Adrenal gland (tissue), 9 donors: ENCODE measurements at regions not wholly inside any gene's neighbourhood (a gene's known extent, or its start where the extent isn't known, plus 50 kb on each side); places are given as distances from the start of the nearest gene placed in this dataset.

ENCODE experiments used
- DNase-seq, 7 donors: peaks; one replicate each; pipeline ENCODE4 v3.0.0-alpha.2; 2019 to 2020
- H3K27ac ChIP-seq, 5 donors: fragments of 200-600 bp; sonication (generic) in 4 of 5; 1 replicate in 3 of 5; 2 replicates in 2 of 5; pipeline versions ENCODE4 v1.5.1 to v1.8.0; 2016 to 2020; ENCODE audit warnings: mild to moderate bottlenecking in 1 of 5
- H3K27me3 ChIP-seq: fragments of 200-600 bp; 2 replicates; pipeline ENCODE4 v1.8.0; 2021
- H3K36me3 ChIP-seq, 2 donors: fragments of 200-600 bp; replicated peaks in 1 of 2; 1 replicate in 1 of 2; 2 replicates in 1 of 2; pipeline versions ENCODE4 v1.5.1 to v1.8.0; 2018 to 2022
- H3K4me1 ChIP-seq, 2 donors: fragments of 200-600 bp; replicated peaks in 1 of 2; 1 replicate in 1 of 2; 2 replicates in 1 of 2; pipeline versions ENCODE4 v1.5.1 to v1.8.0; 2018 to 2021
- H3K4me3 ChIP-seq, 4 donors: fragments of 200-600 bp; sonication (generic) in 3 of 4; one replicate each; pipeline ENCODE4 v1.5.1; 2016 to 2018
- H3K9me3 ChIP-seq, 3 donors: fragments of 200-600 bp; sonication (generic) in 1 of 3; replicated peaks in 1 of 3; 1 replicate in 2 of 3; 2 replicates in 1 of 3; pipeline versions ENCODE4 v1.5.1 to v1.8.0; 2016 to 2021
- CTCF ChIP-seq, 6 experiments: fragments of 450-650 bp in 4 of 6; fragments of 200-600 bp in 2 of 6; sonication (generic) in 1 of 6; IDR thresholded peaks; 1 replicate in 5 of 6; 2 replicates in 1 of 6; pipeline versions ENCODE4 v1.5.1 to v1.8.0; 2016 to 2021; ENCODE audit warnings: antibody characterized with exemption in 6 of 6, mild to moderate bottlenecking in 2 of 6, moderate library complexity in 1 of 6
- POLR2A ChIP-seq, 2 donors: fragments of 450-650 bp; IDR thresholded peaks; one replicate each; pipeline ENCODE4 v1.6.1; 2017; ENCODE audit warnings: antibody characterized with exemption in 2 of 2, mild to moderate bottlenecking in 2 of 2, moderate library complexity in 1 of 2
- WGBS, 4 donors: extraction: QIAGEN DNeasy Blood & Tissue Kit in 2 of 4; methylation state at CpG; one replicate each; pipeline versions ENCODE4 v1.1.5 to v1.1.7; 2013 to 2017; 5-methylcytosine and 5-hydroxymethylcytosine counted together
- intact Hi-C, 2 donors: fragments of 100-400 bp; cut with DNase I; formaldehyde crosslinking; loops; one replicate each; pipeline versions ENCODE4 v1.14.1 to v1.15.0; 2022 to 2023
- donor health status: healthy with polysubstance abuse.
- donor health status: Bipolar disorder and iron deficiency.
- donor health status: DM: yes; HTN: yes; CAD: no.
- donor health status: DM: no; HTN: no; CAD: no.
- donor health status: DM: no; HTN: no; CAD: no.

- Histone ChIP-seq H3K9me3 (no peaks in the 10 kb centered on the region), H3K27me3 (no peaks in the 10 kb centered on the region), H3K4me1 (no peaks in the 10 kb centered on the region), H3K27ac (no peak overlapping the region), H3K36me3 (no peaks in the 10 kb centered on the region), H3K4me3 (no peak overlapping the region)
- TF ChIP-seq CTCF (IDR thresholded peaks at IDR 0.05) (no peak), POLR2A (IDR thresholded peaks at IDR 0.05) (no peak)
- intact Hi-C loops, result no loop called here
- no peak for DNase-seq
These were observed 734.6 kb downstream of the GLUD2 start for GRCh38 chrX:121781991-121782390.

- Histone ChIP-seq H3K9me3 (no peaks in the 10 kb centered on the region), H3K4me3 (no peak overlapping the region), H3K4me1 (no peaks in the 10 kb centered on the region), H3K36me3 (no peaks in the 10 kb centered on the region), H3K27ac (no peak overlapping the region), H3K27me3 (no peaks in the 10 kb centered on the region)
- intact Hi-C loops, result no loop called here
- TF ChIP-seq CTCF (IDR thresholded peaks at IDR 0.05), result no peak
- TF ChIP-seq POLR2A (IDR thresholded peaks at IDR 0.05), result no peak
- DNase-seq, result no peak
- WGBS, 4 donors, result 51 to 67% (median 64%) methylated on average over 1 to 2 of the region's 2 CpGs
These were observed 735.1 kb downstream of the GLUD2 start for GRCh38 chrX:121782544-121782943.

GRCh38 chrX:121782976-121783375 lies 735.6 kb downstream of the GLUD2 start:
- no peaks in the 10 kb centered on the region for H3K27me3 ChIP-seq
- intact Hi-C loops, result no loop called here
- no peak overlapping the region for H3K27ac ChIP-seq
- no peaks in the 10 kb centered on the region for H3K4me1 ChIP-seq
- no peaks in the 10 kb centered on the region for H3K9me3 ChIP-seq
- H3K4me3 ChIP-seq, result no peak overlapping the region
- WGBS, 4 donors, result 51 to 74% (median 60%) methylated on average over 3 of the region's 3 CpGs; no CpG with 5 or more reads in 1 of the 4 donors
- no peaks in the 10 kb centered on the region for H3K36me3 ChIP-seq
- TF ChIP-seq CTCF (IDR thresholded peaks at IDR 0.05) (no peak), POLR2A (IDR thresholded peaks at IDR 0.05) (no peak)
- no peak for DNase-seq

- TF ChIP-seq CTCF (IDR thresholded peaks at IDR 0.05), result no peak
- no peak for TF ChIP-seq POLR2A (IDR thresholded peaks at IDR 0.05)
- Histone ChIP-seq H3K4me1 (no peaks in the 10 kb centered on the region), H3K27ac (no peak overlapping the region), H3K36me3 (no peaks in the 10 kb centered on the region), H3K27me3 (no peaks in the 10 kb centered on the region), H3K9me3 (no peaks in the 10 kb centered on the region), H3K4me3 (no peak overlapping the region)
- WGBS, 4 donors, result 61 to 82% methylated on average over 7 of the region's 7 CpGs; no CpG with 5 or more reads in 2 of the 4 donors
- intact Hi-C loops, result no loop called here
- DNase-seq, result no peak
These were observed 755.5 kb downstream of the GLUD2 start for GRCh38 chrX:121802881-121803412.
